Mesendoderm (in vitro differentiated cells): ENCODE measurements at regions not wholly inside any gene's neighbourhood (a gene's known extent, or its start where the extent isn't known, plus 50 kb on each side); places are given as distances from the start of the nearest gene placed in this dataset.
A peak's percentile ranks its signal among the peaks of the same experiment; 100 is the strongest.

Source experiments
- DNase-seq: peaks from one replicate; pipeline ENCODE4 v3.0.0; 2013
- H2AK5ac ChIP-seq: 2 replicates; pipeline ENCODE4 v1.6.1; 2013; ENCODE audit warnings: low read length, inconsistent platforms
- H2BK120ac ChIP-seq: 2 replicates; pipeline ENCODE4 v1.6.1; 2013; ENCODE audit warnings: low read depth, mild to moderate bottlenecking, low read length, moderate library complexity, mixed read lengths
- H2BK15ac ChIP-seq: replicated peaks from 2 replicates; pipeline ENCODE4 v1.6.1; 2013; ENCODE audit warnings: low read depth, mild to moderate bottlenecking, moderate library complexity
- H2BK5ac ChIP-seq: 2 replicates; pipeline ENCODE4 v1.6.1; 2013; ENCODE audit warnings: low read length, inconsistent platforms
- H3K18ac ChIP-seq: 2 replicates; pipeline ENCODE4 v1.6.1; 2013; ENCODE audit warnings: mild to moderate bottlenecking, low read length, mixed read lengths
- H3K23ac ChIP-seq: one replicate; pipeline ENCODE4 v1.6.1; 2013; ENCODE audit warnings: low read length
- H3K27ac ChIP-seq: 2 replicates; pipeline ENCODE4 v1.5.1; 2013; ENCODE audit warnings: low read depth, mild to moderate bottlenecking, inconsistent platforms, low read length, moderate library complexity
- H3K27me3 ChIP-seq: 2 replicates; pipeline ENCODE4 v1.6.1; 2013; ENCODE audit warnings: low read length, control low read depth, mild to moderate bottlenecking, inconsistent platforms; ENCODE audit not compliant: insufficient read depth, poor library complexity
- H3K36me3 ChIP-seq: 2 replicates; pipeline ENCODE4 v1.6.1; 2013; ENCODE audit warnings: low read length, inconsistent platforms; ENCODE audit not compliant: control insufficient read depth, insufficient read depth
- H3K4ac ChIP-seq: one replicate; pipeline ENCODE4 v1.6.1; 2013; ENCODE audit warnings: low read depth, mild to moderate bottlenecking, low read length, moderate library complexity
- H3K4me1 ChIP-seq: 2 replicates; pipeline ENCODE4 v1.6.1; 2013; ENCODE audit warnings: low read depth, low read length, inconsistent platforms; ENCODE audit not compliant: control insufficient read depth
- H3K4me2 ChIP-seq: 2 replicates; pipeline ENCODE4 v1.6.1; 2013; ENCODE audit warnings: low read length
- H3K4me3 ChIP-seq: 2 replicates; pipeline ENCODE4 v1.5.1; 2013; ENCODE audit warnings: mild to moderate bottlenecking, low read length
- H3K56ac ChIP-seq: one replicate; pipeline ENCODE4 v1.6.1; 2013; ENCODE audit warnings: low read length
- H3K79me1 ChIP-seq: 2 replicates; pipeline ENCODE4 v1.6.1; 2013; ENCODE audit warnings: low read length, inconsistent platforms
- H3K79me2 ChIP-seq: 2 replicates; pipeline ENCODE4 v1.6.1; 2013; ENCODE audit warnings: mild to moderate bottlenecking, low read length; ENCODE audit not compliant: control insufficient read depth, insufficient read depth
- H3K9ac ChIP-seq: 2 replicates; pipeline ENCODE4 v1.6.1; 2013; ENCODE audit warnings: low read length, inconsistent platforms
- H4K5ac ChIP-seq: one replicate; pipeline ENCODE4 v1.6.1; 2013; ENCODE audit warnings: low read length
- H4K8ac ChIP-seq: one replicate; pipeline ENCODE4 v1.6.1; 2013; ENCODE audit warnings: low read depth, mild to moderate bottlenecking, control low read depth, low read length, moderate library complexity
- WGBS: extraction: QIAGEN DNeasy Blood & Tissue Kit; methylation state at CpG from one replicate; pipeline ENCODE4 v1.1.7; 2013; ENCODE audit warnings: low lambda C conversion rate, missing lambda C conversion rate; ENCODE audit not compliant: insufficient coverage; ENCODE audit errors: extremely low coverage; 5-methylcytosine and 5-hydroxymethylcytosine counted together

DNA sequence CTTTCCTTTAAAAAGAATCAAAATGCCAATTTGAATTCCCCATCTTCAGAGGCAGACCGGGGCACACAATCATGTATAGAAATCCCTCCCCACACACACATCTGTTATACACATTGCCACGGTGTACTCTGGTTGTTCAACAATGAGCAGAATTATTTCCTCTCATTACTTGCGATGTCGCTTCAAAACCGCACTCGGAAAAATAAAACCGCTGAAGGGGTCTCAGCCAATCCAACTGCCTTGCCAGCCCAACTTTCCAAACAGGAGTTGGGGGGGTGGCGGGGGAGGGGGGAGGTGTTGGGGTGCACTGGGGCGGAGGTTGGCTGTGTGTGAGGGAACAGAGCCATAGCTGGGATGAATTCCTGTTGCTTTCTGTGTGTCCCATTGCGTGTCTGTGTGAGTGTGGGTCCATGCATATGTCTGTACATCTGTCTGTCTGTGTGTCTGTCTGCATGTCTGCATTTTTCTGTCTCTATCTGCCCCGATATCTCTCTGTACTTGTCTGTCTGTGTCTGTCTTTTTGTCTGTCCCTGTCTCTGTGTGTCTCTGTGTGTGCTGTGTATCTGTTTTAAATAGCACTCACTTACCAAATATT, 163.6 kb upstream of the TBX3 start:
- Histone ChIP-seq H3K4me2 (no peak overlapping the region), H3K4me3 (no peak overlapping the region), H3K18ac (no peak overlapping the region), H2BK15ac (no peak overlapping the region), H2BK120ac (no peak overlapping the region), H2AK5ac (no peak overlapping the region), H3K23ac (no peak overlapping the region), H3K27ac (no peak overlapping the region), H3K9ac (no peak overlapping the region), H3K79me1 (no peaks in the 10 kb centered on the region), H3K56ac (no peak overlapping the region), H3K27me3 (no peaks in the 10 kb centered on the region), H3K79me2 (no peaks in the 10 kb centered on the region), H4K8ac (no peak overlapping the region), H3K4ac (no peak overlapping the region), H2BK5ac (no peak overlapping the region), H3K36me3 (no peaks in the 10 kb centered on the region), H4K5ac (no peak overlapping the region), H3K4me1 (no peaks in the 10 kb centered on the region)
- no peak for DNase-seq
- no CpG with 5 or more reads among the region's 11 CpGs for WGBS

DNA sequence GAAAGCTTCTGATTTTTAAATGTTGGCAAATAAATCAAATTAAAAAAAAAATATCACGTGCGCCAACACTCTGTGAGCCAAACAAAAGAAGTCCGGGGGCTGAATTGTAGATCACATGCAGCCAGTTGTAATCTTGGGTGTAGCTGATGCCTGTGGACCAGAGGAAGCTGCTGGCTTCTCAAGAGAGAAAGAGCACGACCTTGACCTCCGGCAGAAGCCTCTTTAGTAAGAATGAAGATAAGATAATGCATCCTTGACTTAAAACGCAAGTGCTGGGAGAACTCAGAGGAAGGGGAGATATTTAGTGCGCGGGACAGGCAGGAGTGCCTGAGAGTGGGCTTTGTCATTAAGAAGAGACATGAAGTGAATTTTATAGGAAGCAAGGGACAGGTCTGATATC, 162.8 kb upstream of the TBX3 start:
- DNase-seq, result no peak
- no peak overlapping the region for H3K4ac ChIP-seq
- H3K18ac ChIP-seq, result no peak overlapping the region
- H3K36me3 ChIP-seq, result no peaks in the 10 kb centered on the region
- H3K27ac ChIP-seq, result no peak overlapping the region
- H2AK5ac ChIP-seq, result no peak overlapping the region
- no peak overlapping the region for H3K4me3 ChIP-seq
- H3K9ac ChIP-seq, result no peak overlapping the region
- no peaks in the 10 kb centered on the region for H3K79me2 ChIP-seq
- no peak overlapping the region for H2BK120ac ChIP-seq
- no peak overlapping the region for H2BK15ac ChIP-seq
- no peak overlapping the region for H4K8ac ChIP-seq
- no peak overlapping the region for H3K23ac ChIP-seq
- no peaks in the 10 kb centered on the region for H3K79me1 ChIP-seq
- WGBS, result no CpG with 5 or more reads among the region's 8 CpGs
- H3K4me1 ChIP-seq, result no peaks in the 10 kb centered on the region
- H4K5ac ChIP-seq, result no peak overlapping the region
- H3K27me3 ChIP-seq, result no peaks in the 10 kb centered on the region
- H3K56ac ChIP-seq, result no peak overlapping the region
- H2BK5ac ChIP-seq, result no peak overlapping the region
- H3K4me2 ChIP-seq, result no peak overlapping the region

DNA sequence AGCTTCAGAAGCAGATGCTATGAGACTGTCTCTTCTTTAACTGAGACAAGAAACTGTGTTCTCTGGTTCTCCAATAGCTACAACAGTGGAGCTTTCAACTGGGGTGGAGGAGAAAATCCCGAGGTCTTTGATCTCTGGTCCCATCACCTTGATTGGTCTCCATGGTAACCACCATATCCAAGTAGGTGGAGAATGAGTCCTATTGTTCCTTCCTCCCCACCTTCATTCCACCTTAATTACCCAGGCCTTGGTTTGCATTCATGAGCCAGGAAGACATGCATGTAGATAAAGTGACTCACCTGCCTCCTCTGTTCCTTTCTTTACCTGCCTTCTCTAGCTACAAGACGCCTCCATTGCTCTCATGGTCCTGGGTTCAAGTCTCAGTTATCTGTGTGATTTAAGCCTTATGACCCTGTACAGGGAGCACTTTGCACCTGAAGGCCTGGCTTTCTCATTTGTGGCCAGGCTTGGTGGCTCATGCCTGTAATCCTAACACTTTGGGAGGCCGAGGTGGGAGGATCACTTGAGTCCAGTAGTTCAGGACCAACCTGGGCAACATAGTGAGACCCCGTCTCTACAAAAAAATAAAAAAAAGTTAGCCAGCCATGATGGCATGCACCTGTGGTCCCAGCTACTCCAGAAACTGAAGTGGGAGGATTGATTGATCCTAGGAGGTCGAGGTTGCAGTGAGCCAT, 157.7 kb upstream of the TBX3 start:
- no peak overlapping the region for H2BK5ac ChIP-seq
- no peak overlapping the region for H2BK120ac ChIP-seq
- no peaks in the 10 kb centered on the region for H3K27me3 ChIP-seq
- H3K4me2 ChIP-seq, result no peak overlapping the region
- WGBS, result no CpG with 5 or more reads among the region's 5 CpGs
- no peak overlapping the region for H3K56ac ChIP-seq
- no peaks in the 10 kb centered on the region for H3K79me2 ChIP-seq
- H3K23ac ChIP-seq, result no peak overlapping the region
- H2BK15ac ChIP-seq, result no peak overlapping the region
- H3K18ac ChIP-seq, result no peak overlapping the region
- no peak overlapping the region for H2AK5ac ChIP-seq
- no peak overlapping the region for H3K4ac ChIP-seq
- DNase-seq, result peak; percentile 98
- no peaks in the 10 kb centered on the region for H3K79me1 ChIP-seq
- H3K4me1 ChIP-seq, result no peaks in the 10 kb centered on the region
- no peak overlapping the region for H4K8ac ChIP-seq
- no peaks in the 10 kb centered on the region for H3K36me3 ChIP-seq
- H3K27ac ChIP-seq, result no peak overlapping the region
- no peak overlapping the region for H4K5ac ChIP-seq
- H3K9ac ChIP-seq, result no peak overlapping the region
- no peak overlapping the region for H3K4me3 ChIP-seq

DNA sequence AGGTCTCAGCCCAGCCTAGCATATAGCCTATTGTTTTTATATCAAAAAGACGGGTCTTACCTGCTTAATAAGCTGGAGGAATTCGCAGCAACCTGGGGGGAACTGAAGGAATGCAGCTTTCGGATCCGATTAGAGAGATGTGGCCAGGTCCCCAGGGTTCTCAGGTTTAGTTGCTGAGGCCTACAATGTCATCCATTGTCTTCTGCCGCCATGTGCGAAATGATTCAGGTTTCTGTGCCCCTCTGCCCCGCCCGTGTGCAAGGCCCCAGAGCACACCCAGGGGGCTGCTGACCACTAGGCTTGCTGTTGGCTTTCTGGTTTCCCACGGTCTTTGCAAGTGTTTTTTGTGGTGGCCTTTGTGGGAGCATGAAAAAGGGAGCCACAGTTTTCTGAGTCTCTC, 154.5 kb upstream of the TBX3 start:
- no peaks in the 10 kb centered on the region for H3K27me3 ChIP-seq
- no peak overlapping the region for H3K4me3 ChIP-seq
- H2BK120ac ChIP-seq, result no peak overlapping the region
- peak overlapping the region; percentile 47 for H3K56ac ChIP-seq
- no peak overlapping the region for H2AK5ac ChIP-seq
- no peak overlapping the region for H3K9ac ChIP-seq
- peak; percentile 36 for DNase-seq
- H3K18ac ChIP-seq, result peak overlapping the region; percentile 76
- H3K23ac ChIP-seq, result no peak overlapping the region
- no peak overlapping the region for H4K5ac ChIP-seq
- no peak overlapping the region for H2BK5ac ChIP-seq
- H3K36me3 ChIP-seq, result no peaks in the 10 kb centered on the region
- WGBS, result no CpG with 5 or more reads among the region's 9 CpGs
- no peak overlapping the region for H3K27ac ChIP-seq
- no peaks in the 10 kb centered on the region for H3K4me1 ChIP-seq
- no peaks in the 10 kb centered on the region for H3K79me1 ChIP-seq
- no peaks in the 10 kb centered on the region for H3K79me2 ChIP-seq
- no peak overlapping the region for H3K4me2 ChIP-seq
- H4K8ac ChIP-seq, result no peak overlapping the region
- H2BK15ac ChIP-seq, result no peak overlapping the region
- H3K4ac ChIP-seq, result no peak overlapping the region

DNA sequence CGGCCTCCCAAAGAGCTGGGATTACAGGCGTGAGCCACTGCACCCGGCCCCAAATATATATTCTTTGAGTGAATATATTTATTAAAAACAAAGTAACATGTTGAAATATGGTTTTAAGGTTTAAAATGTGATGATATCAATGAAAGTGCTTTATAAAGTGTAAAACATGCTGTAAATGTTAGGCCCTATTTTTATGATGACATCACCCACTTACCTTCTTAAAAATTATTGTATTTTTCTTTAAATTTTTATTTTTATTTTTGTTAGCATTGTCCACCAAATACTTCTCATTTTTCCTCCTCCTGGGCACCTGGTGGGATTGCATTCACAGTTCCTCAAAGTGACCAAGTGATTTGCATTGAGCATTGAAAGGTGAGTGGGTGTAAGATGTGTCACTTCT, 152.6 kb upstream of the TBX3 start:
- Histone ChIP-seq H2BK120ac (no peak overlapping the region), H3K4me1 (no peaks in the 10 kb centered on the region), H2BK5ac (no peak overlapping the region), H3K18ac (no peak overlapping the region), H3K36me3 (no peaks in the 10 kb centered on the region), H2AK5ac (no peak overlapping the region), H3K27ac (no peak overlapping the region), H4K8ac (no peak overlapping the region), H3K4me3 (no peak overlapping the region), H3K27me3 (no peaks in the 10 kb centered on the region), H2BK15ac (no peak overlapping the region), H4K5ac (no peak overlapping the region), H3K79me2 (no peaks in the 10 kb centered on the region), H3K4me2 (no peak overlapping the region), H3K23ac (no peak overlapping the region), H3K4ac (no peak overlapping the region), H3K9ac (no peak overlapping the region), H3K79me1 (no peaks in the 10 kb centered on the region), H3K56ac (no peak overlapping the region)
- DNase-seq, result no peak
- WGBS, result no CpG with 5 or more reads among the region's 3 CpGs

DNA sequence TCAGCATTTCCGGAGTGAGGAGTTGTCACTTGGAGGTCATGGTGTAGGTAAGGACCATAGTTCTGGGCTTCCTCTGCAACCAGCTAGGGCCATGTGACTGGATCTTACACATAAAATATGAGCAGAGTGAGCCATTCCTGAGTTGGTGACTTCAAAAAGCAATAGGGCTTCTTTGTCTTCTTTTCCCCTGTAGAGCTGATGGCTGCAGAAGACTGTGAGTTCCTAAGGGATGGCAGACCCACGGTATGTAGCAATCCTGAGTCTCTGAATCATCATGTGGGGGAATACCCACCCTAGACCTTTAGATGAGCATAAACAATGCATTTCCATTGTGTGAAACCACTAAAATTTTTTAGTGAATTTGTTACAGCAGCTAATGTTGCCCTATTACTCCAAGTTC, 151.1 kb upstream of the TBX3 start:
- H2BK5ac ChIP-seq, result no peak overlapping the region
- no peaks in the 10 kb centered on the region for H3K4me1 ChIP-seq
- H3K4ac ChIP-seq, result no peak overlapping the region
- no peak overlapping the region for H4K5ac ChIP-seq
- no CpG with 5 or more reads among the region's 2 CpGs for WGBS
- no peak overlapping the region for H3K23ac ChIP-seq
- H2BK120ac ChIP-seq, result no peak overlapping the region
- H2AK5ac ChIP-seq, result no peak overlapping the region
- no peak overlapping the region for H3K4me2 ChIP-seq
- H3K79me1 ChIP-seq, result no peaks in the 10 kb centered on the region
- H3K4me3 ChIP-seq, result no peak overlapping the region
- no peaks in the 10 kb centered on the region for H3K36me3 ChIP-seq
- H3K9ac ChIP-seq, result no peak overlapping the region
- H2BK15ac ChIP-seq, result no peak overlapping the region
- H3K27ac ChIP-seq, result peak overlapping the region; percentile 32
- no peak overlapping the region for H4K8ac ChIP-seq
- no peak overlapping the region for H3K56ac ChIP-seq
- no peaks in the 10 kb centered on the region for H3K79me2 ChIP-seq
- DNase-seq, result no peak
- H3K18ac ChIP-seq, result peak overlapping the region; percentile 52
- H3K27me3 ChIP-seq, result no peaks in the 10 kb centered on the region
